HG03378 (cell line): ENCODE measurements at regions not wholly inside any gene's neighbourhood (a gene's known extent, or its start where the extent isn't known, plus 50 kb on each side); places are given as distances from the start of the nearest gene placed in this dataset.

ENCODE experiments used
- ATAC-seq: cut with Tn5 transposase; IDR thresholded peaks from one replicate; pipeline ENCODE4 v1.9.1; 2021; ENCODE audit warnings: mild to moderate bottlenecking, moderate library complexity; ENCODE audit not compliant: unreplicated experiment

DNA sequence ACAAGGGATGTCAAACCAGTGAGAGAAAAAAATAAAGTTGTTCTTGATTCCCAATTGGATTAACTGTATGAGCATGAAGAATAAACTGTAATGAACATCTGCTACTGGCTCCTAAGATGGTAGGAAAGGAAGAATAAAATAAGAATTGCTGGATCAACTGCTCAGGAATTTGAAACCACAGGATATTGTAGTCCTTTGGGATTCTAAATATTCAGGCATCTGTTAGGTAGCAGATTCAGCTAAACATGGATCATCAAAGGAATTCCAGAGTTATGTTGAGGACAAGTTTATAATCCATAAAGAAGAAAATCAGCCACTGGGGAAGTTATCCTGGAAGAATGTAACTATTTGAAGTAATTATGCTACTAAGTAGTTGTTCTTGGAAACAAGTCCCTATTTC is 65.8 kb downstream of the ISL1 start:
- no peak for ATAC-seq

DNA sequence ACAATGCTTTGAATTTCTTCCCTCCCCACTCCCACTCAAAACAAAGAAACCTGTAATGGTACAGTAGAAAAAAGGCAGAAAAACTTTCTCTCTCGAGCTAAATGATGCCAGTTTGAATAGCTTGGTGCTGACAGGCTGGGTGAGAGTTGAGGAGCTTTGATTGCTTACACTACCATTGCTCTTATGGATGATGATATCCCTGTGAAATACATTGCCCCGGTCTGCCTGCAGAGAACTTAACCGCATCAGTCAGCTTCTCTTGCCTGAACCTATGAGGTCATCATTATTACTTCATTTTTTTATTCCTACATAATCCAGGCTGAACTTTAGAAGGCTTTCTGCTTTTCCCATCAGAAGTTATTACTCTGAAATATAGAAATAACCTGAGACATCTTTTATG is 69.3 kb downstream of the ISL1 start:
- ATAC-seq: no peak

DNA sequence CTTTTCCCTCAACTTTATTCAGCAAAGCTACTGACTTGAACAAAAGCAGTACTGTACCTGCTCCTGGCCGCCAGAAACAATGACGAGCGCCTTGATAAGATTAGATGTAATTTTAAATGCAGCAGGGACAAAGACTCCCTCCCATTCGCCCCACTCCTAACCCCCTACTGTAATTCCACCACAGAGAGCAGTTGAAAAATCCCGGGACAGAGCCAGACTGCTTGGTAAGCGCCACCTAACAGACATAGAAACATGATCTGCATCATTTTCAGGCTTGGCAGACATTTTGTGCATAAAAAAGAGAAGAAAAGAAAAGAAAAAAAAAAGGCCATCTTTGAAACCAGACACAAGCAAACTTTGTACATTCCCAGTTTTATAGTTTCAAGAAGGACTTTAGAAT is 81.9 kb downstream of the ISL1 start:
- ATAC-seq: no peak

DNA sequence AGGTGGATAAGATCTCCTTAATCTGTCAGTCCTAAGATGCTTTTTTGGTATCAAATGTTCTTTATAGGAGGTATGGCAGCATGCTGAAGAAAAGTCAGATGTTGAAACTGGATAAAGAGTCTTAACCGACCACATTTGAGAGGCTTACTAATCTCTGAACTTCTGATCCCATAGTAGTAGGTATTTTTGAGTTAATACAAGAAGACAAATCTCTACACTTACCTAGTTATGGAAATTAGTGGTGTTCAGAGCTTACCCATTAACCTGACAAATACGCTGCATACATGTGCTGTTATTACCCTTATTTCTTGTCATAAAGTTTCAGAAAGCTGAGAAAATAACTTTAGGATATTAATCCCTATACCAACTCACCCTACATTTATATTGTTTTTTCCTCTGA is 83.0 kb downstream of the ISL1 start:
- ATAC-seq: no peak

DNA sequence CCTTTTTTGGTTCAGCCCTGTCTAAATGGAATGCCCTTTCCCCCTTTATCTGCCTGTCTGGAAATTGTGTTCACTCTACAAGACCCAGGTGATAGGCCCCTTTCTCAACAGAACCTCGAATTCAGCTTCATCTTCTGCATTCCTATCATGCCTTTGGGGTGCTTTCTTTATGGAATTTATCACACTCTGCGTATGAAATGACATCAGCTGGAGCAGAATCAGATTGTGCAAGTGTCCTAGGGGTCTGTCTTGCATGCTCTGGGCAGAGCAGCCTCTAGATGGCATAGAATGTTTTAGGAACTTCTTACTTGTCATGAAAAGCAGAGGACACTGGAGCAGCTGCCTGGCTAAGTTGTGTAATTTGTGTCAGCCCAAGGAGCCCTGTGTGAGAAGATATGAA is 84.9 kb downstream of the ISL1 start:
- no peak for ATAC-seq

DNA sequence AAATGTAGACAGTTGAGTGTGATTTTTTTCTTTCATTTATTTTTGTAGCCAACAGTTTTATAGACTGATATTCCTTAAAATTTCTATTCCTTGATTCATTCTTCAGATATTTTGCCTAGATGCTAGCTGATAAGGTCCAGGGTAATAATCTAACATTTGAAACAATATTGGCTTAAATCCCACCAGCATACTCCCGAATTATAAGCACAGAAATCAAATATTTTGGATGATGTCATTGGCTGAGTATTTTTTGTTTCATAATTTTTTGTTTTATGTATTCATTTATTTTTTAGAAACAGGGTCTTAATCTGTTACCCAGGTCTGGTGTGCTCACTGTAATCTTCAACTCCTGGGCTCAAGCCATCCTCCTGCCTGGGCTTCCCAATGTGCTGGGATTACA is 88.4 kb downstream of the ISL1 start:
- no peak for ATAC-seq

DNA sequence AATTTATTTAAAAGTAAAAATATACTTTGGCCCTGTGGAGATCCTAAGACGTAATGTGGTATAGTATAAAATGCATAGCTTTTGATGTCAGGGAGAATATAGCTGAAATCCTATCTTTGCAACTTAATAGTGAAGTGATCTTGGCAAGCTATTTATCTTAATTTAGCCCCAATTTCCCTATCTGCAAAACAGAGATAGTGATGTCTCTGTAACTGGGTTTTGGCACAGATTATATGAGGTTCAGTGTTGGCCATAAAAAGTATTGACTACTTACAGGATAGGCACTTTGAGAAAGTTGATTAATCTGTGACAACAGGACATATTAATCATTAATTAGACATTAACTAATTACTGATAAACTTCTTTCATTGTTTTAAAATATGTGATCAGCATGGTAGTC is 89.2 kb downstream of the ISL1 start:
- ATAC-seq: no peak

DNA sequence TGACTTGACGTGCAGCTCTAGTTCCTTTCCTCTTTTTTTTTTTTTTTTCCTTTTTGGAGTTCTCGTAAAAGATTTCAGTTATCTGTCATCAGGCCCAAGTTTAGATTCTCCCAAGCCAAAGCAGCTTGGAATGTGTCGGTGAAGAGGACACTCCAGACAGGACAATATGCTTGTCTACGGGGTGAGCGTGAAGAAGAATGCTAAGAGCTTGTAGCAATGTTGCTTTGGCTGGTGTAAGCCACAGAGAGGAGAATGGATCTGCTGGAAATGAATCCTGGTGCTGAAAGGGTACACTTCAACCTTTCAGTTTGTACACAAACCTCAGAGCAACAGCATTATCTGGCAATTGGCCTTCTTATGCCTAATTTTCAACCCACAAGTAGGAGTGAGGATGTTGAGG is 92.4 kb downstream of the ISL1 start:
- ATAC-seq: no peak

DNA sequence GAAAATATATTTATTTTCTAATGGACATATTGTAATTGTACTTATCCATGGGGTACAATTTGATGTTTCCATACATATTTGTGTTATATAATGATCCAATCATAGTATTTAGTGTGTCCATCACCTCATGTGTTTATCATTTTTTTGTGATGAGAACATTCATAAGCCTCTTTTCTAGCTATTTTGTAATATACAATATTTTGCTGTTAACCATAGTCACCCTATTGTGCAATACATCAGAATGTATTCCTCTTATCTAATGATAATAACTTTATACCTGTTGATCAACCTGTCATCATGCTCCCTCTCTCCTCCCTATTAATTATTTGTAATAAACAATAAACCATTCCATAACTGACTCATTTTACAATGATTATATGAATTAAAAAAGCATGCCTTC is 93.2 kb downstream of the ISL1 start:
- no peak for ATAC-seq

DNA sequence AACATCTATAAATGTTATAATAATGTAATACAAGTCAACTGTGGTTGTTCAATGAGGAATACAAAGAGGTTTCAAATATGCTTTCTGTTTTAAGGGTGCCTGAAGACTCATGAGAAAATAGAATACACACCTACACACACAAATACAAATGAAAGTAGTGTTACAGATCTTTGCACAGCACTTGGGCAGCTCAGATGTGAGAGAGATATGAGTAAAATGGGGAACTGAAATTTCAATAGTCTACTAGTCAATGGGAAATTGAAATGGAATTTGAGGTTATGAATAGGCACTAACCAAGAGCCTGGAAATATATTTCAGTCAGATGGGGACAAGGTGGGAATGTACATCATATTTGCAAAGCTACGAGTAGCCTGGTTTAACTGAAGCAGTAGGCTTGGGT is 96.6 kb downstream of the ISL1 start:
- ATAC-seq: peak; percentile 83

DNA sequence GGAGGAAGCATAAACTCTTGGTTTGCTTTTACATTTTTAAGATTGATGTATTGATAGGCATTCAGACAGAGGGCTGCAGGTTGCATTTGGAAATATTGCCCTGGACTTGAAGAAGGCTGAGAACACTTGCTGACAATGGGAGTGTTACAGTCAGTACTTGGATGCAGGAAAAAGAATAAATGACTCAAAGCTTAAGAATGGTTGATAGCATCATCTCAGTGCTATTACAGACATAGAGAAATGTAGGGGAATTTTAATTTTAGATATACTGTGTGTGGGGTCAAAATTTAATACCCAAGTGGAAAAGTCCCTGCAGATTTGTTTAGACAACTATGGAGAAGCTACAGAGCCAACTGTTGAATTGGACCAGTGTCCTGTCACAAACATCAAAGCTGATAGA is 101.1 kb downstream of the ISL1 start:
- no peak for ATAC-seq

DNA sequence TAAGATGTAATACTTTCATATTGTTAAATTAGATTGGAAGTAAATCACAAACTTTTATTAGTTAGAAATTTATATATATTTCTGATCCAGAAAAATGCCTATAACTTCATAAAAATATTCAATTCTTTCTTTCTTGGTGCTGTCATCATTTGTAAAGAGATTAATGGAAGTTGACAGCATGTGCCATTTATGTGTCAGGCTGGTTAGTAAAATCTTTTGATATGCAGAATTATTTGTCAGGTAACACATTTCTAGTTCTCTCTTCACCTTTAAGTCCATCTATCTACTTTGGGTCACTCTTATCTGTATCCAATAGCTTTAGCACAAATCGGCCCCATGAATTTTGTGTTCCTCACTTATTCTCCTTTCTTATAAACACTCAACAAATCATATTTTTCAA is 102.9 kb downstream of the ISL1 start:
- no peak for ATAC-seq

DNA sequence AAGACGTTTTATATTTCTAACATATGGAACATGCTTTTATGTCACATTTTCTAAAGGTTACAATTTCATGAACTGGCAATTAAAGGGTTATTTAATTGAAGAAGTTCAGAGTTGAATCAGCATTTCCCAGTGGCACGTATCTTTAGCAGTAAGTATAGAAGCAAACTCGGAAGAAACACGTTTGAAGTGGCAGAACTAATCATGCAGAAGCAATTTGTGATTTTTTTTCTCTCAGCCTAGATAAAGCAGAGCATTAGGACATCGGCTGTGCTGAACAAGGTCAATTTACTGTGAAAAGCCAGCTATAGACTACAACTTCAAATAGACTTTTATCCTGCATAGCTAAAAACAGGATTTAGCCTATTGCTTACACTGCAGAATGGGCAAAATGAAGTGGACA is 104.7 kb downstream of the ISL1 start:
- ATAC-seq: no peak

DNA sequence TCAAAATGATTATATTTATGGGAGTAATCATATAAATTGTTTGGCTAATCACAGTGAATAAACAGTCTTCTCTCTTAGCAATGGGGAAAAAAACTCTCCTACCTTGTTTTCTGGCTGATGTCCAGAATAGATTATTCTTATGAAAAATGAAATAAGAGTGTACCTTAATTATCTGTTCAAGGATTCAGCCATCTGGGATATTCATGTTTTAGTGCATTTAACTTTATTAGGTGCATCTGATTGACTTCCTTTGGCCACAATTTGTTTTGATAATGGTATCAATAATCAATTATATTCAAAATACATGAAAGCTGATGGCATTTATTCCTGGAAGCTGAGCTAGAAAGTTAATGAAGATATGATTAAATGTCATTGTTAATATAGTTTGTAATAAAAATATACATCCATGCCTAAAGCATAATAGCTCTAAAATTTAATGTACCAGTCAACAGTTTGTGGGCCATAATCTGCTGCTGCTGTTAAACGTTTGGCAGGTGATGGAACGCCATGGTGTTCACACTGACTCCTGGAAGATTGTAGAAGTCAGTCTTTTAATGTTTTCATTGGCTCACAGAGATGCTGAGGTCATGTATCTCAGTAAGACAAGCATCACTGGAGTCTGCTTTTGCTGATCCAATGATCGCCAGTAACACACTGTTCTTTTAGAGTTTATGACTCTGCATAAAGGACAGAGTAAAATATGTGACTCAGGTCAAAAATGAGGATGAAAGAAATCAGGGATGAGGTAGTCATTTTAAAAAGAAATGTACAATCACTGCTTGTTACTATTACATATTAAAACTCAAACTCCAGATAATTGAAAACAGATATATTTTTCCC is 105.8 kb downstream of the ISL1 start:
- no peak for ATAC-seq

DNA sequence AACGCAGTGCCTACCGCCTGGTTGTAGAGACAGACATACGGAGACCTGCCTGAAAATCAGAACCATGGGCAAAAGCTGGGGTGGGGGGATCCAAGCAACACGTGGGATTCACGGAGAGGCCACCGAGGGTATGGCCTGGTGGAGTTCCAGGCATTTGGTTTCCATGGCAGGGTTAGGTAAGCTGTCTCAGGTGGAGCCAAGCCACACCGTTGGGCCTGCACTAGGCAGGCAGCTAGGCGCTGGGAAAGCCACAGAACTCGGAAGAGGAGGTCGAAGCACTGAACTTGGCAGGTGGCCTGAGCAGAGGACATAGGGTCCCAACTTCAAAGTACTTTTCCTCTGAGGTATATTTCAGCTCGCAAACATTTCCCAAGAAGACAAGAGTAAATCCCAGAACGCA is 111.6 kb downstream of the ISL1 start:
- no peak for ATAC-seq

DNA sequence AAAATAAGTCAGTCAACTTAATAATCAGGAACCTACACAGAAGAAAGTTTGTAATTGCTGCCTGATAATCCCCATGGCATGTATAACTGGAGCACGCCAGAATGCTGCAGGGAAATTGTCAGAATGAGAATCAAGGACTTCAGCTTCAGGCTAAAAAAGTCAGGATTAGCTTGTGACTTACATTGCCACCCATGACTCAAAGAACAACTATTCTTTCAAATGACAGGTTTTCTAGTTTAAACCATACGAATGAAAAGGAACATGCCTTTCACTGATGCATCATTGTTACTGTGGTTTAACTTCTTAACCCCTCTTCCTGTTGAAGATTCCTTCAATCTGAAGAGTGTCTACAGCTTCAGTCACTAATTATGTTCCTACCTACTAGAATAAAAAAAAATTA is 112.4 kb downstream of the ISL1 start:
- no peak for ATAC-seq

DNA sequence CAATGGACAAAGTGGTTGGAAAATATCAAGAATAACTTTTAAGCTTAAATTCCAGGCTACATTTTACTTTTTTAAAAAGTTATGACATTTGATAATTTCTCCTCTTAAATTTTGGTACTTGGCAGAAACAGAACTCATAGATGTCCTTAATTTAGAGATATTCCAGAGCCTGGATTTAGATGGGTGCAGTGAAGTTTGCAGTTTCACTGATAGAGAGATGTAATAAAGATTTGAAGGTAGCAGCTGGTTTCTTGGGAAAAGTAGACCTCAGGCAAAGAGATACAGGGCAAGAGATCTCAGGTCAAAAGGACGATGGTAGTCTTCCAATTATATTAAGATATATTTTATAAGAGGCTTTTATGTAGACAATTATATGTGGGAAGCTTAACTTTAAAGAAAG is 134.6 kb downstream of the ISL1 start:
- ATAC-seq: no peak

DNA sequence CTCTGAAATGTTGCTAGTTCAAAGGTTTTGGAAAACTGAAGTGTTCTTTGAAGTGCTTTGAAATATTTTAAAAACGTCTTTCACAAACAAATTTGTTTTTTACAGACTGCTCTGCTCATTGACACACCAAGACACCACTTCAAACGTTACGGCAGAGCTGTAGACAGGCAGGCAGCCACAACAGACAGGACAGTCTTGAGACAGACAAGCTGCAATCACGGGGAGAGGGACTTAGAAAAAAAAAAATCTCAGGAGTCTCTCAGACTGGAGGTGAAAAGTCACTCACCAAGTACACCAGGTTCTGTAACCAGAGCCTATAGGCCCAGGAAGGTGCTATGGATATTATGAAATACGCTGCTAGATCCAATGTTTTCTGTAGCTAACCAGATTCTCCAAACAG is 135.4 kb downstream of the ISL1 start:
- ATAC-seq: no peak

DNA sequence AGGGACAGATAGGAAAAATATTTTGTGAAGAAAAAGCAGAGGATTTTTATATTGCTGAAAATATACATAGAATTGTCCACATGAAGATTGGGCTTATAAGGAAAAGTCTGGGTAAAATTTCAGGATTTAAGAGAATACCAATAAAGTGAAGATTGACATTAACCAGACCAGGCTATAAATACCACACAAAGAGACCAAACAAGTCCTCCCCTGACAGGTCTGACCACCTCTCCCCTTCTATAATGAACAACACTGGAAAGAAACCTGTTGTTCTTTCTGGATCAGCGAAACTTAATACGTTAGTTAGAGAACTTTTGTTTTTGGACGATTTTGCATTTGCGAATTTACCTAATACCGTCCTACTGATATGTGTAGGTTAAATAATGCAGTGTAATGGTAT is 138.3 kb downstream of the ISL1 start:
- no peak for ATAC-seq

DNA sequence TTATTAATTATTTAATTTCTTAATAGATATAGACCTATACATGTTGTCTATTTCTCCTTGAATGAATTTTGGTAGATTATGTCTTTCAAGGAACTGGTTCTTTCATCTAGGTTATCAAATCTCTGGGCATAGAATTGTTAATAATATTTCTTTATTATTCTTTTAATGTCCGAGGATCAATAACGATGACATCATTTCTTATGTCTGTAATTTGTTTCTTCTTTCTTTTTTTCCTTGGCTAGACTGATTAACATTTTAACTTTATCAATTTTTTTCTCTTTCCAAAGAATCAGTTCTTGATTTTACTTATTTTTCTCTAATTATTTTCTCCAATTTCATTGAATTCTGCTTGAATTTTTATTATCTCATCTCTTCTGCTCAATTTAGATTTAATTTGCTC is 156.0 kb downstream of the ISL1 start:
- no peak for ATAC-seq

DNA sequence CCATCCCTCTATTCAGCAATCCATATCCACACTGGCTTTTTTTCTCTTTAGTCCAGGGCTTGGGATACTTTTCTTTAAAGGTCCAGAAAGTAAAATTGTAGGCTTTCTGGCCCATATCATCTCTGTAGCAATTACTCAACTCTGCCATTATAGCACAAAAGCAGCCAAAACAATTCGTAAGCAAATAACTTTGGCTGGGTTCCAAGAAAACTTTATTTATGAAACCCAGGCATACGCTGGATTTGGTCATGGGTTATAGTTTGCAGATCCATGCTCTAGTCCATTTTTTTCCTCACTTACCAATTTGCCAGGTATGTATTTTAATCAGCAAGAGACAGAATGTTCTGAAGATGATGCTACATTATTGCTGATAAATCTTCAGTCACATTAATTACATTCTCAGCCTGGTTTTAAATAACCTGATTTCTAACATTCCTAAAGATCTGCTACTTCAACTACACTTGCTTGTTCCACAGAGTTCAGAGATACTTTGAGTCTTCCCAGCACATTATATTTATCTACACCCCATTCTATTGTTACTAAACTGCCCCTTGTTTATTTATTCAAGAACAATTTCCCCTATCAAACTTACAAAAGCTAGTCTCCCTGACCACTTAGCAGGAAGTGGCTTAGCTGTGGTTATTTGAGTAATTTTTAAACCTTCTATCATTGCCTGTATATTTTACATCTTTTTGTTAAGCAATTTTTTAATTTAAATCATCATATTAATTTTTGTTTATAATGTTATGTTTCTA is 161.0 kb downstream of the ISL1 start:
- ATAC-seq: no peak

DNA sequence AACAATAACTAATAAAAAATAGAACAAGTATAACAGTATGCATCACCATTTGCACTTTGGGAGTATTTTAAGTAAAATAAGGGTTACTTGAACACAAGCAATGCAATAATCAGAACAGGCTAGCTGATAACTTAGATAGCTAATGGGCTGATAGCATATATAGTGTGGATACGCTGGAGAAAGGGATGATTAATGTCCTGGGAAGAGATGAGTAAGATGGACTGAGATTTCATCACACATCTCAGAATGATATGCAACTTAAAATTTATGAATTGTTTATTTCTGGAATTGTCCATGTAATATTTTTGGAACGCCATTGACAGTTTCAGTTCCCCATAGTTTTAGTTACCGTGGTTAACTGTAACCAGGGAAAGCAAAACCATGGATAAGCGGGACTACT is 173.6 kb downstream of the ISL1 start:
- no peak for ATAC-seq

DNA sequence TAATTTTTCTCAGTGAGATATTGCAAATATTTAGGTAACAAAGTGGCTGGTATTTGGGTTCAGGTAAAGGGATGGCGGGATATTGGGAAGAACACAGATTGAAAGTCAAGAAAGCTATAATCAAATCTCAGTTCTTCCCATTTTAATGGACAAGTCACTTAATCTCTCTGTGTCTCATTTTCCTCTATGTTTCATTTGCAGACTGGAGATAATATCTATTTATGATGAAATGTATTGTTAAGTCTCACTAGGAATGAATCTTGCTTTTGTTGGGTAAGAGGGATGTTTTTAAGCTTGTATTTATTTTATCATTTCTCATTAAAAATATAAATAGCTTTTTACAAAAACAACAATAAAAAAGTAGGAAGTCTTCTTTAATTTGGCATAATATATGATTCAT is 175.4 kb downstream of the ISL1 start:
- no peak for ATAC-seq
